ENCODE measurements at regions not wholly inside any gene's neighbourhood (a gene's known extent, or its start where the extent isn't known, plus 50 kb on each side); places are given as distances from the start of the nearest gene placed in this dataset.

DNA sequence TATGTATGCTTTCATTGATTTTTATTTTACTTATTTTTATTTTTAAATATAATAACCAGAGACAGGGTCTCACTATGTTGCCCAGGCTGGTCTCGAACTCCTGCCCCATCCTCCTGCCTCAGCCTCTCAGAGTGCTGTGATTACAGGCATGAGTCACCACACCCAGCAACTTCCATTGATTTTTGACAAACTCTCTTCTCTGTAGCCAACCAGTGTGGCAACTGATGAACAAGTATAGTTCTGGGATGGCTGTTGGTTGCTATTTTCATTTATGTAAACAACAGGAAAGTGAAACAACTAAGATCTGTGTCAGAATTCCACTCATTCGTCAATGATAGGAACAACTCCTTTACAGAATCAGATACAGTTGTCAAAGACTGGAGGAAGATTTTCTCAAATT lies 356.7 kb upstream of the JARID2 start:
- TF ChIP-seq POLR2AphosphoS5 (IDR thresholded peaks at IDR 0.05; ENCODE audit: low read depth, low read length) (no peak), NR2F2 (IDR thresholded peaks at IDR 0.05; ENCODE audit: borderline replicate concordance, low read depth) (no peak), TCF7L2 (IDR thresholded peaks at IDR 0.05; ENCODE audit: low read depth, low read length) (no peak)

Data from HepG2 (cell line).